ENCODE measurements at regions not wholly inside any gene's neighbourhood (a gene's known extent, or its start where the extent isn't known, plus 50 kb on each side); places are given as distances from the start of the nearest gene placed in this dataset.

GRCh38 chr3:182139627-182140357 is 428.1 kb downstream of the SOX2 start:
- H4K91ac ChIP-seq (ENCODE audit: low read depth, low read length): no peak overlapping the region
- no peak overlapping the region for H4K12ac ChIP-seq (ENCODE audit: low read depth, low read length)
- H2AFZ ChIP-seq (ENCODE audit: insufficient read depth, low read length, poor library complexity): no peak overlapping the region
- no peaks in the 10 kb centered on the region for H3K36me3 ChIP-seq (ENCODE audit: control insufficient read depth in 1 of 2, insufficient read depth in 2 of 2, low read length in 2 of 2)
- H3K27ac ChIP-seq (ENCODE audit: low read depth, low read length): no peak overlapping the region
- no peaks in the 10 kb centered on the region for H3K27me3 ChIP-seq (ENCODE audit: insufficient read depth, low read length)
- no peaks in the 10 kb centered on the region for H3K79me1 ChIP-seq (ENCODE audit: low read length)
- H2BK12ac ChIP-seq (ENCODE audit: low read length): no peak overlapping the region
- no peak overlapping the region for H2BK5ac ChIP-seq (ENCODE audit: low read depth, low read length, poor library complexity)
- H3K18ac ChIP-seq (ENCODE audit: low read length): no peak overlapping the region
- H3K14ac ChIP-seq (ENCODE audit: low read length): no peak overlapping the region
- H3K4me2 ChIP-seq (ENCODE audit: low read length): no peak overlapping the region
- no peaks in the 10 kb centered on the region for H3K79me2 ChIP-seq (ENCODE audit: control insufficient read depth, insufficient read depth, low read length, poor library complexity)
- H3K4me1 ChIP-seq (ENCODE audit: control insufficient read depth in 1 of 2, insufficient read depth in 2 of 2, low read length in 2 of 2): no peaks in the 10 kb centered on the region
- no peak overlapping the region for H2AK5ac ChIP-seq (ENCODE audit: low read length)
- WGBS (ENCODE audit: extremely low coverage, insufficient coverage, insufficient read length): no CpG with 5 or more reads among the region's 7 CpGs
- no peak overlapping the region for H3K4me3 ChIP-seq (ENCODE audit: low read depth, low read length)
- no peak overlapping the region for H3K23ac ChIP-seq (ENCODE audit: low read length)
- H4K8ac ChIP-seq (ENCODE audit: low read depth, low read length): no peak overlapping the region
- no peak overlapping the region for H3K4ac ChIP-seq (ENCODE audit: low read depth, low read length)
- H2BK120ac ChIP-seq (ENCODE audit: insufficient read depth, low read length, poor library complexity): no peak overlapping the region
- H3K9ac ChIP-seq (ENCODE audit: low read length): no peak overlapping the region
- H3K9me3 ChIP-seq (ENCODE audit: insufficient read depth, low read depth, low read length): no peaks in the 10 kb centered on the region
- DNase-seq: no peak

GRCh38 chr3:182142928-182143327 is 431.2 kb downstream of the SOX2 start:
- Histone ChIP-seq H4K12ac (ENCODE audit: low read depth, low read length) (no peak overlapping the region), H3K9ac (ENCODE audit: low read length) (no peak overlapping the region), H4K8ac (ENCODE audit: low read depth, low read length) (no peak overlapping the region), H2BK5ac (ENCODE audit: low read depth, low read length, poor library complexity) (no peak overlapping the region), H4K91ac (ENCODE audit: low read depth, low read length) (no peak overlapping the region), H3K27ac (ENCODE audit: low read depth, low read length) (no peak overlapping the region), H2AK5ac (ENCODE audit: low read length) (no peak overlapping the region), H3K4me1 (ENCODE audit: control insufficient read depth in 1 of 2, insufficient read depth in 2 of 2, low read length in 2 of 2) (no peaks in the 10 kb centered on the region), H2AFZ (ENCODE audit: insufficient read depth, low read length, poor library complexity) (no peak overlapping the region), H3K4me2 (ENCODE audit: low read length) (no peak overlapping the region), H3K79me1 (ENCODE audit: low read length) (no peaks in the 10 kb centered on the region), H3K36me3 (ENCODE audit: control insufficient read depth in 1 of 2, insufficient read depth in 2 of 2, low read length in 2 of 2) (no peaks in the 10 kb centered on the region), H2BK120ac (ENCODE audit: insufficient read depth, low read length, poor library complexity) (no peak overlapping the region), H3K18ac (ENCODE audit: low read length) (no peak overlapping the region), H2BK12ac (ENCODE audit: low read length) (no peak overlapping the region), H3K79me2 (ENCODE audit: control insufficient read depth, insufficient read depth, low read length, poor library complexity) (no peaks in the 10 kb centered on the region), H3K27me3 (ENCODE audit: insufficient read depth, low read length) (no peaks in the 10 kb centered on the region), H3K23ac (ENCODE audit: low read length) (no peak overlapping the region), H3K9me3 (ENCODE audit: insufficient read depth, low read depth, low read length) (peaks cover 2% of the 10 kb centered on the region), H3K14ac (ENCODE audit: low read length) (no peak overlapping the region), H3K4me3 (ENCODE audit: low read depth, low read length) (no peak overlapping the region), H3K4ac (ENCODE audit: low read depth, low read length) (no peak overlapping the region)
- WGBS (ENCODE audit: extremely low coverage, insufficient coverage, insufficient read length): no CpG with 5 or more reads among the region's 2 CpGs
- DNase-seq: no peak

DNA sequence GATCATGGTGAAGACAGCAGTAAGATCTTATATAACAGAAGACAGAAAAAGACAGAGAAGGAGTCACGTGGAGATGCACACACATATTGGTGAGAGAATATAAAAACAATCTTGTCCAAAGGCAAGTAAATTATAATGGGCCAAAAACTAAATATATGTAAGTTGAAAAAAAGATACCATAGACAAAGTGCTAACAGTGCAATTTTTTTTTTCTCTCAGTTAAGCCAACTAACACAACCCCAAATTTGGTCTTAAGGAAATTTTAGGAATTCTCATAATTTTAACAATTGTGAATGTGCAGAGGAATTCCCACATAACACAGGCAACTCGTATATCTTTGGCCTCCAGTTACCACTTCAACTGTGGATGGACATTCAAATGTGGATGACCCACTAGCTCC is 432.2 kb downstream of the SOX2 start:
- H4K91ac ChIP-seq (ENCODE audit: low read depth, low read length): no peak overlapping the region
- WGBS (ENCODE audit: extremely low coverage, insufficient coverage, insufficient read length): no CpG with 5 or more reads among the region's 2 CpGs
- H3K27ac ChIP-seq (ENCODE audit: low read depth, low read length): no peak overlapping the region
- no peaks in the 10 kb centered on the region for H3K27me3 ChIP-seq (ENCODE audit: insufficient read depth, low read length)
- no peak overlapping the region for H2BK5ac ChIP-seq (ENCODE audit: low read depth, low read length, poor library complexity)
- H2BK120ac ChIP-seq (ENCODE audit: insufficient read depth, low read length, poor library complexity): no peak overlapping the region
- H2BK12ac ChIP-seq (ENCODE audit: low read length): no peak overlapping the region
- no peak overlapping the region for H3K18ac ChIP-seq (ENCODE audit: low read length)
- H4K8ac ChIP-seq (ENCODE audit: low read depth, low read length): no peak overlapping the region
- no peaks in the 10 kb centered on the region for H3K4me1 ChIP-seq (ENCODE audit: control insufficient read depth in 1 of 2, insufficient read depth in 2 of 2, low read length in 2 of 2)
- no peaks in the 10 kb centered on the region for H3K36me3 ChIP-seq (ENCODE audit: control insufficient read depth in 1 of 2, insufficient read depth in 2 of 2, low read length in 2 of 2)
- H2AK5ac ChIP-seq (ENCODE audit: low read length): no peak overlapping the region
- H3K4ac ChIP-seq (ENCODE audit: low read depth, low read length): no peak overlapping the region
- no peak overlapping the region for H3K14ac ChIP-seq (ENCODE audit: low read length)
- H3K9ac ChIP-seq (ENCODE audit: low read length): no peak overlapping the region
- no peak overlapping the region for H3K4me3 ChIP-seq (ENCODE audit: low read depth, low read length)
- no peak overlapping the region for H2AFZ ChIP-seq (ENCODE audit: insufficient read depth, low read length, poor library complexity)
- no peaks in the 10 kb centered on the region for H3K79me2 ChIP-seq (ENCODE audit: control insufficient read depth, insufficient read depth, low read length, poor library complexity)
- no peak overlapping the region for H3K4me2 ChIP-seq (ENCODE audit: low read length)
- no peak overlapping the region for H3K23ac ChIP-seq (ENCODE audit: low read length)
- no peak overlapping the region for H4K12ac ChIP-seq (ENCODE audit: low read depth, low read length)
- DNase-seq: no peak
- H3K9me3 ChIP-seq (ENCODE audit: insufficient read depth, low read depth, low read length): peaks cover 2% of the 10 kb centered on the region
- H3K79me1 ChIP-seq (ENCODE audit: low read length): no peaks in the 10 kb centered on the region

- Histone ChIP-seq H2AFZ (ENCODE audit: insufficient read depth, low read length, poor library complexity) (no peak overlapping the region), H3K9me3 (ENCODE audit: insufficient read depth, low read depth, low read length) (peaks cover 2% of the 10 kb centered on the region), H3K14ac (ENCODE audit: low read length) (no peak overlapping the region), H3K9ac (ENCODE audit: low read length) (no peak overlapping the region), H2BK5ac (ENCODE audit: low read depth, low read length, poor library complexity) (no peak overlapping the region), H3K4me2 (ENCODE audit: low read length) (no peak overlapping the region), H2BK120ac (ENCODE audit: insufficient read depth, low read length, poor library complexity) (no peak overlapping the region), H3K36me3 (ENCODE audit: control insufficient read depth in 1 of 2, insufficient read depth in 2 of 2, low read length in 2 of 2) (no peaks in the 10 kb centered on the region), H3K23ac (ENCODE audit: low read length) (no peak overlapping the region), H3K4ac (ENCODE audit: low read depth, low read length) (no peak overlapping the region), H3K4me1 (ENCODE audit: control insufficient read depth in 1 of 2, insufficient read depth in 2 of 2, low read length in 2 of 2) (no peaks in the 10 kb centered on the region), H4K8ac (ENCODE audit: low read depth, low read length) (no peak overlapping the region), H3K27me3 (ENCODE audit: insufficient read depth, low read length) (no peaks in the 10 kb centered on the region), H3K4me3 (ENCODE audit: low read depth, low read length) (no peak overlapping the region), H2AK5ac (ENCODE audit: low read length) (no peak overlapping the region), H4K12ac (ENCODE audit: low read depth, low read length) (no peak overlapping the region), H3K79me2 (ENCODE audit: control insufficient read depth, insufficient read depth, low read length, poor library complexity) (no peaks in the 10 kb centered on the region), H4K91ac (ENCODE audit: low read depth, low read length) (no peak overlapping the region), H2BK12ac (ENCODE audit: low read length) (no peak overlapping the region), H3K18ac (ENCODE audit: low read length) (no peak overlapping the region), H3K79me1 (ENCODE audit: low read length) (no peaks in the 10 kb centered on the region), H3K27ac (ENCODE audit: low read depth, low read length) (no peak overlapping the region)
- WGBS (ENCODE audit: extremely low coverage, insufficient coverage, insufficient read length): no CpG with 5 or more reads among the region's 3 CpGs
- DNase-seq: no peak
Observed at GRCh38 chr3:182148360-182148759, 436.6 kb downstream of the SOX2 start.
